HEK293T (cell line): ENCODE measurements at regions not wholly inside any gene's neighbourhood (a gene's known extent, or its start where the extent isn't known, plus 50 kb on each side); places are given as distances from the start of the nearest gene placed in this dataset.
"Not testable (repeated sequence)": the region's sequence is repeated elsewhere in the genome, so short reads cannot be mapped to it uniquely, and the experiment has no call there.

ENCODE experiments used
- CTCF ChIA-PET: fragments of 350-600 bp; formaldehyde crosslinking; extraction: SDS; loops from one replicate; lab custom pipeline; 2021; ENCODE audit warnings: antibody characterized with exemption, inconsistent platforms; lab: Yijun Ruan, JAX
- POLR2A ChIA-PET: fragments of 350-600 bp; formaldehyde crosslinking; extraction: SDS; loops from one replicate; lab custom pipeline; 2020; ENCODE audit warnings: antibody characterized with exemption, inconsistent platforms; lab: Yijun Ruan, JAX
- DNase-seq: peaks from one replicate; pipeline ENCODE4 v3.0.0; 2012; ENCODE audit warnings: mixed read lengths; ENCODE audit errors: extremely low spot score
- ARNT ChIP-seq: fragments of 450-650 bp; IDR thresholded peaks from 2 replicates; pipeline ENCODE4 v1.6.1; 2017; ENCODE audit warnings: mild to moderate bottlenecking
- BHLHE40 ChIP-seq: fragments of 450-650 bp; IDR thresholded peaks from 2 replicates; pipeline ENCODE4 v1.6.1; 2016; ENCODE audit warnings: mild to moderate bottlenecking, moderate library complexity, borderline replicate concordance
- CTBP1 ChIP-seq: fragments of 450-650 bp; IDR thresholded peaks from 2 replicates; pipeline ENCODE4 v1.6.1; 2016; ENCODE audit warnings: borderline replicate concordance
- ELF4 ChIP-seq: fragments of 450-650 bp; IDR thresholded peaks from 2 replicates; pipeline ENCODE4 v1.6.1; 2017; ENCODE audit warnings: antibody characterized with exemption
- FOXA1 ChIP-seq: fragments of 450-650 bp; IDR thresholded peaks from 2 replicates; pipeline ENCODE4 v1.6.1; 2016; ENCODE audit warnings: mild to moderate bottlenecking
- FOXK2 ChIP-seq: fragments of 450-650 bp; IDR thresholded peaks from 2 replicates; pipeline ENCODE4 v1.6.1; 2016; ENCODE audit warnings: mild to moderate bottlenecking
- FOXM1 ChIP-seq: fragments of 450-650 bp; IDR thresholded peaks from 2 replicates; pipeline ENCODE4 v1.6.1; 2017; ENCODE audit warnings: mild to moderate bottlenecking, borderline replicate concordance
- HDGF ChIP-seq: fragments of 450-650 bp; IDR thresholded peaks from 2 replicates; pipeline ENCODE4 v1.6.1; 2017; ENCODE audit warnings: antibody characterized with exemption, borderline replicate concordance
- L3MBTL2 ChIP-seq: fragments of 450-650 bp; conservative IDR thresholded peaks from 2 replicates; pipeline ENCODE4 v1.6.1; 2016; ENCODE audit warnings: mild to moderate bottlenecking
- LEF1 ChIP-seq: fragments of 450-650 bp; IDR thresholded peaks from 2 replicates; pipeline ENCODE4 v1.6.1; 2017; ENCODE audit warnings: mild to moderate bottlenecking, borderline replicate concordance
- NFRKB ChIP-seq: fragments of 450-650 bp; IDR thresholded peaks from 2 replicates; pipeline ENCODE4 v1.6.1; 2016; ENCODE audit warnings: mild to moderate bottlenecking, moderate library complexity
- PKNOX1 ChIP-seq: fragments of 450-650 bp; IDR thresholded peaks from 2 replicates; pipeline ENCODE4 v1.6.1; 2016
- SP1 ChIP-seq: fragments of 450-650 bp; IDR thresholded peaks from 2 replicates; pipeline ENCODE4 v1.6.1; 2017
- SUZ12 ChIP-seq: fragments of 450-650 bp; IDR thresholded peaks from 2 replicates; pipeline ENCODE4 v1.6.1; 2016; ENCODE audit warnings: mild to moderate bottlenecking
- TARDBP ChIP-seq: fragments of 450-650 bp; IDR thresholded peaks from 2 replicates; pipeline ENCODE4 v1.6.1; 2016
- ZNF384 ChIP-seq: fragments of 450-650 bp; IDR thresholded peaks from 2 replicates; pipeline ENCODE4 v1.6.1; 2016

GRCh38 chr1:215402147-215402546, 165.0 kb upstream of the KCTD3 start:
- DNase-seq, result no peak
- POLR2A ChIA-PET, result no interaction called here
- TF ChIP-seq LEF1, result no peak
- no peak for TF ChIP-seq PKNOX1
- no peak for TF ChIP-seq ELF4
- TF ChIP-seq L3MBTL2, result no peak
- CTCF ChIA-PET, result no interaction called here

- DNase-seq, result no peak
- POLR2A ChIA-PET, result no interaction called here
Measured at GRCh38 chr1:215405211-215405610, 161.9 kb upstream of the KCTD3 start.

GRCh38 chr1:215406927-215407326, 160.2 kb upstream of the KCTD3 start:
- ChIA-PET POLR2A (no interaction called here), CTCF (no interaction called here)
- TF ChIP-seq FOXK2, result no peak
- no peak for DNase-seq

More at GRCh38 chr1:215405211-215405610, 161.9 kb upstream of the KCTD3 start:
- no peak for TF ChIP-seq FOXK2
- no peak for TF ChIP-seq SUZ12
- no peak for TF ChIP-seq HDGF
- TF ChIP-seq ELF4, result no peak
- no peak for TF ChIP-seq LEF1
- no peak for TF ChIP-seq CTBP1
- no peak for TF ChIP-seq ARNT
- no peak for TF ChIP-seq BHLHE40
- TF ChIP-seq FOXM1, result no peak
- CTCF ChIA-PET, result no interaction called here

- ChIA-PET POLR2A (no interaction called here), CTCF (no interaction called here)
- TF ChIP-seq SUZ12 (no peak), SP1 (no peak), NFRKB (no peak), ZNF384 (no peak), L3MBTL2 (no peak), ELF4 (no peak), ARNT (no peak), PKNOX1 (no peak), HDGF (no peak), LEF1 (no peak), BHLHE40 (no peak), TARDBP (no peak), FOXA1 (no peak)
- DNase-seq, result no peak
Measured at GRCh38 chr1:215407575-215407974, 159.5 kb upstream of the KCTD3 start.

GRCh38 chr1:215409546-215409945, 157.6 kb upstream of the KCTD3 start:
- POLR2A ChIA-PET, DNase-seq: not testable (repeated sequence)
- CTCF ChIA-PET, result interaction anchor here (0.6 kb wide), 1 partner anchor 15 kb away, joined by 3 read pairs; no protein-coding TSS in a partner anchor

- POLR2A ChIA-PET, CTCF ChIA-PET, DNase-seq: not testable (repeated sequence)
Measured at GRCh38 chr1:215415521-215415920, 151.6 kb upstream of the KCTD3 start.

GRCh38 chr1:215416497-215416896, 150.6 kb upstream of the KCTD3 start:
- ChIA-PET POLR2A (no interaction called here), CTCF (no interaction called here)
- TF ChIP-seq L3MBTL2 (no peak), FOXA1 (no peak), ELF4 (no peak), FOXK2 (no peak), TARDBP (no peak), BHLHE40 (no peak), CTBP1 (no peak), NFRKB (no peak), LEF1 (no peak), FOXM1 (no peak), ZNF384 (no peak), ARNT (no peak), PKNOX1 (no peak), SP1 (no peak), HDGF (no peak), SUZ12 (no peak)
- DNase-seq, result no peak

GRCh38 chr1:215417122-215417521, 150.0 kb upstream of the KCTD3 start:
- TF ChIP-seq FOXK2 (no peak), LEF1 (no peak), FOXA1 (no peak), NFRKB (no peak)
- CTCF ChIA-PET, result no interaction called here

More at GRCh38 chr1:215417122-215417521, 150.0 kb upstream of the KCTD3 start:
- no peak for DNase-seq
- POLR2A ChIA-PET, result no interaction called here
